ENCODE measurements at regions not wholly inside any gene's neighbourhood (a gene's known extent, or its start where the extent isn't known, plus 50 kb on each side); places are given as distances from the start of the nearest gene placed in this dataset.

- no peak for DNase-seq
These were observed 368.3 kb downstream of the FAM181B start for GRCh38 chr11:82365351-82365750.

DNA sequence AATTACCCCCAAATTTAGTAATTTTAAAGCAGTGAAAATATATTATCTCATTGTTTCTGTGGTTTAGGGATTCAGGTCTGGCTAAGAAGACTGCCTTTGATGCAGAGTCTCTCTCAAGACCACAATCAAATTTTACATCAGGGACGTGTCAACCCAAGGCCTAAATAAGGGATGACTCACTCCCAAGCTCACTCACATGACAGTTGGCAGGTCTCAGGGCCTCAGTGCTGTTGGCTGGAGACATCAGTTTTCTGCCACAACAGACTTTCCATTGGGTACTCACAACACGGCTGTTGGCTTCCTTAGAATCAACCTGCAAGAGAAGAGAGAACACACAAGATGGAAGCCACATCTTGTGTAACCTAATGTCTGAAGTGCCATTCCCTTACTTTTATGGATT, 377.3 kb downstream of the FAM181B start:
- no peak for DNase-seq

DNA sequence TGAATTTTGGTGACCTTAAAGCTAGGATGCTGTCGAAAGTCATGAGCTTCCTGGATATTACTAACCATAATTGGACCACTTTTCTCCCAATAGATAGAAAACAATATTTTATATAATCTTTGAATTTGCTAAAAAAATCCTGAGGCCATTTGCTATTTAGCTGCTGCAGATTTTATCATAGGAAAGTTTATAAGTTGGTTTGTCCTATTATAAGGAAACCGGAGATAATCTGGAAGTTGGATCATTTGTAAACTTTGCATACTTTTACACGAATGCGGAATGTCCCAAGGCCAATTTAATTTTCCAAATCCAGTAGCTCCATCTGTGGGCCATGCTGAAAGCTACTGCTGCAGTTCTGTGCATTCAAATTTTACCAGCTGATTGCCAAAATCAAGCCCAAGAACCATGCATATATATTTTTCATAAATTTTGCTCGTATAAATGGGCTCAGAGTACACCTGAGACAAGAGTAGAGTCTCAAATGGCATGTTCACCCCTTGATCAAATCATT, 378.3 kb downstream of the FAM181B start:
- no peak for DNase-seq

- DNase-seq = no peak
These were observed 406.8 kb downstream of the FAM181B start for GRCh38 chr11:82326853-82327252.

GRCh38 chr11:82321206-82321605, 412.5 kb downstream of the FAM181B start:
- no peak for DNase-seq

- DNase-seq = no peak
These were observed 418.6 kb downstream of the FAM181B start for GRCh38 chr11:82315093-82315492.

DNA sequence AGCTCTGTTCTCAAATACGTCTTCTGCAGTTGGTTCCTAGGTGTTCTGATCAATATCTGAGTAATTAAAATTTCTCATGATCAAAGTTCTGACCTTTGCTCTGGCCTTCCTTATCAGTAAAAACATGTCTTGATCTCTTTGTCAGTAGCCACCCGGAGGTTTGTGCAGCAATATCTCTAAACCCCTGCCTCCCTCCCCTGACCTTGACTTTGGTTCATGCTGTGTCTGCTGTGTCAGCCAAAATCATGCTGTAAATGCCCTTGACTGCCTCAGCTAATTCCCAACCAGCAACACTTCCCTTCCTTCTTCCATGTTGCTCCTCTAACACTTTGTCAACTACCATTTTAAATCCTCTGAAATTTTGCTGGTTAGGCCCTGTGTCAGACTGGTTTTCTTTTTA, 424.7 kb downstream of the FAM181B start:
- no peak for DNase-seq

GRCh38 chr11:82305123-82305522, 428.5 kb downstream of the FAM181B start:
- no peak for DNase-seq

DNA sequence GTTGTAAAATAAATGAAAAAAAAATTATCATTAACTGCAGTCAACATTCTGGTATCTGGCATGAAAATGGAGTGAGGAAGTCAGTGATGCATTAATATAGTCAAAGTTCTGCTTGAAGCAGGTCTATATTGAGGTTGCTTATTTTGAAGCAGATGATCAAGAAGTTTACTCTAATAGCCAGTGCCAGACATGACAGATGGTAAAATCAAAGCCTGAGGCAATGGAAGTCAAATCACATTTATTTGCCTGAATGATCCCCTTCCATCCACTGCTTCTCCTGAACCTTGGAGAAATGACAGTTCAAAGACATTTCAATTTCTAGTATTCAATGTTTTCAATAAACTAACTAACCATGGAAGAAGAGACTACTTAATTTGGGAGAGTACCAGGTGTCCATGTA, 430.0 kb downstream of the FAM181B start:
- no peak for DNase-seq

DNA sequence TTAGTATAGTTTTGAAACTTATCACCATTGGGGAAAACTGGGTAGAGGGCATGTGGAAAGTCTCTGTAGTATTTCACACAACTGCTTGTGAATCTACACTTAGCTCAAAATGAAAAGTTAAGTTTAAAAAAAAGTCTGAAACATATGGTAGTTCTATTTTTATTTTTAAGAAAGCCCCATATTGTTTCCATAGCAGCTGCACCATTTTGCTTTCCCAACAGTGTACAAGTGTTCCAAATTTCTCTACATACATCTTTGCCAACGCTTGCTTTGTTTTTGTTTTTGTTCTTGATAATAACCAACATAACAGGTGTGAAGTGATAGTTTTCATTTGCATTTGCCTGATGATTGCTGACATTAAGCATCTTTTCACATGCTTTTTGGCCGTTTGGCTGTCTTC, 445.2 kb downstream of the FAM181B start:
- DNase-seq = no peak

- no peak for DNase-seq
These were observed 462.8 kb downstream of the FAM181B start for GRCh38 chr11:82270870-82271269.

GRCh38 chr11:82268627-82269026, 465.0 kb downstream of the FAM181B start:
- DNase-seq = no peak

GRCh38 chr11:82267186-82267585, 466.5 kb downstream of the FAM181B start:
- DNase-seq = no peak

GRCh38 chr11:82261367-82261766, 472.3 kb downstream of the FAM181B start:
- DNase-seq = no peak

DNA sequence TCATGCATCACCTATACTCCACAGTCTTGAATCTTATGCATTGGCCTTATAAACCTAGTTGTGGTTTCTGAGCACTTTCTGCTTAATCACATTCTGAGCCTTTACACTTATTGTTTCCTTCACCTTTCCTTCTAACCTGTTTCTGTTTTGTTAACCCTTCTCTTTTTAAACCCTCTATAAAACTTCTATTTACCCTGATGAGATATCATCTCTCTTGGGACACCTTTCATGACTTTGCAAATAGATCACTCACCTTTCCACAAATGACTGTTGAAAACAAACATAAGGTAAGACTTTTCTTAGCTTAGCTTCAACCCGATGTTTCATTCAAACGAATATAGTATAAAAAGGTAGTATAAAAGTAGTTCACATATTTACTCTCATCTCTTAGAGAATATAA, 483.6 kb downstream of the FAM181B start:
- DNase-seq = no peak

- DNase-seq = no peak
These were observed 486.7 kb downstream of the FAM181B start for GRCh38 chr11:82246926-82247325.

DNA sequence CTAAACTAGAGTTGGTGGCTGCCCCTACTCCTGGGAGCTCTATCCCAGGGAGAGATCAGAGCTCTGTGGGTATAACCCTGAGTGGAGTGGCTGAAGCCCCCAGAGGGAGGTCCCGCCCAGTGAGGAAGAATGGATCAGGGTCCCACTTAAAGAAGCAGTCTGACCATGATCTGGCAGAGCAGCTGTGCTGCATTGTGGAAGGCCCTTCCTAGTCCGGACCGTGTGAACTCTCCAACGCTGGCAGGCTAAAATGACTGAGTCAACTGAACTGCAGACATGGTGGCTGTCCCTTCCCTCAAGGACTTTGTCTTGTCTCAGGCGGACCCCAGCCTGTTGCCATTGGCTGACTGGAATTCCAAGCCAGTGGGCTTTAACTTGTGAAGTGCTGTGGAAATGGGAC, 494.2 kb downstream of the FAM181B start:
- no peak for DNase-seq

GRCh38 chr11:82234256-82234655, 499.4 kb downstream of the FAM181B start:
- no peak for DNase-seq

DNA sequence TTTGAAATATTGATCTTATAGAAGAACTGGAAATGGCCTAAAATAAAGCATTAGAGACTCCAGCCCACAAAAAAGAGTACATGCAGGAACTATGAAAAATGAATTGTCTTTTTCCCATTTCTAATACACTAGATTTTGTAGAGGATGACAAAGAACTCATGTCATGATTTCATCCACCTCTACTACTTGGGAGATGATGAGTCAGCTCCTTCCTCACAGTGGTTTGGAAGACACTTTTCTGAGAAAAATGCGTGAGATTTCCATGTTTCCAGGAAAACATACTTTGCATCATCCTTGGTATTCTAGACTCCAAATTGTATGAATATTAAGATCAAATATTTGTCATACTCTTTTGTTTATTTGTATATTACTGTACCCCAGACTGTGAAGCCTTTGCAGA, 500.5 kb downstream of the FAM181B start:
- no peak for DNase-seq

GRCh38 chr11:82229341-82229740, 504.3 kb downstream of the FAM181B start:
- no peak for DNase-seq

DNA sequence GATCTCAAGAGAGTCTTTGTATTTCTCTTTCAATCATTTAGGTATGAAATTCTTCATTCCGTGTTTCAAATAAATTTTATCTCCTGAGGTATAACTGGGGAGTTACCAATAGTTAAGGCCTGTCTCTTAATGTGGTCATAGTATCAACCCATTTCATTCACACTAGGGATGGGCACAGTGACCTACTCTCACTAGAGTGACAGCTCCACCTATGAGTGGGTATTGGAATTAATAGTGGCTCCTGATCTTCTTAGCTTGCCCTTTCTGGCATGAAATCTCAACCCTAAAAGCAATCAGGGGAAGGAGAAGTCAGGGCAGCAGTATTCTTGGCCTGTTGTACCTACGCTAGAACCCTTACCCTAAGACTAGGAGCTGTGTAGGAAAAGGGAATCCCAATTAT, 507.7 kb downstream of the FAM181B start:
- DNase-seq = no peak

DNA sequence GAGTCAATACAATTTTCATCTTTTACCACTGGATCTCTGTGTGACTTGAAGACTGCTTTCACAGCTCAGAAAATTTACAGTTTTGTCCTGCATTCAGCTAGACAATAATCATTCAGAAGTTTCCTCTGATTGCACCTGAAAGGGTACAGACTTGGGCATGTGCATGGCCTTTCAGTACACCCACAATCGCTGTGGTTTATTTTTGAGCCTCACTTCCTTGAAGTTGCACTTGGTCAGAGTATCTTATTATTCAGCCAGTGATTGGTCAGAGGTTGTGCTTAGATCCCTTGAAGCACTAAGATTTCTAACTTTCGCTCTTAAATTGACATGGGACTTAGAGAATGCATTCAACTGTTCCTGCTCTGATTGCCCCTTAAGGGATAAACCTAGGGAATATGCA, 508.2 kb downstream of the FAM181B start:
- no peak for DNase-seq

DNA sequence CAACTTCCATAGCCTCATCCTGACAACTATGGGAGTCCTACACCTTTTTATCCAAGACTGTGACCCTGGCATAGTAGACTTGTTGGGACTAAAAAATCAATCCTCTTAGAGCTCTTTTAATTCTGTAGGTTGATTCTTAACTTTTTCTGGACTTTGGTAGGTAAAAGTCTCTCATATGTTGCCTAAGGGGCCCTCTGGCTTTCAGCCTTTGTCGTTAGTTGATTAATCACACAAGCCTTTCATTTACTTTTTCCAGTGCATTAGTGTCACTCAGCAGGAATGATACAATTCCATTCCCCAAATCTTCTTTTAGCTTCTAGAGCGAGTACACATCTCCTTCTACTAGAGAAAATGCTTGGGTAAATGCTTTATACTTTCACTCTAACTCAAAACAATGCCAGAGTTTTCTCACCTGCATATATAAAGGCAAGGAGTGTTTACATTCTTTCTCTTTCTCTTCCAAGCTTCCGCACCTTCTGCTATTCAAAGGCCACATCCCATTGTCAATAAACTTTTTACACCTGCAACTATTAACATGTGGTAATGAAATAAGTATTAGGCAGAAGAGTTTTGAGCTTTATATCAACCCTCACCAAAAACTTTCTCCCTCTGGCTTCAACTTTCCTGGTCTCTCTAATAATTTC, 516.6 kb downstream of the FAM181B start:
- DNase-seq = no peak

- DNase-seq = no peak
These were observed 523.7 kb downstream of the FAM181B start for GRCh38 chr11:82210011-82210410.

DNA sequence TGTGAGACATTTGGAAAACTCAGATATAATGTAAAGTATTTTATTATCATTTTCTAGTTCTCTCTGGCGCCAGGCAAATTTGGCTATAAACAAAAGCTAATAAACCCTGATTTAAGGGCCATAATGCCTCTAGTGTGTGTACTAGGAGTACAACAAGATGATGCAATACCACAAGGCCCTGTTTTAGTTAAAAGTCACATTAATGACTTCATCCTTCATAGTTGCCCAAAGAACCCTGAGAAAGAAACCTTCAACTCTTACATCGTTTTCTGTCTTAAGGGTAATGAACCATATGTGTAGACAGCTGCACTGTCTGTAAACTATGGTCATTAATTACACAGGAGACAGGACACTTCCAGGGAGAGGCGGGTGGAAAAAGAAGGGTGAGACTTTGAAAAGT, 538.4 kb downstream of the FAM181B start:
- no peak for DNase-seq

Measured in NCI-H2107 (cell line).